H1 (cell line): ENCODE measurements at regions not wholly inside any gene's neighbourhood (a gene's known extent, or its start where the extent isn't known, plus 50 kb on each side); places are given as distances from the start of the nearest gene placed in this dataset.

Experiments
- CTCF ChIA-PET: fragments of 300-600 bp; sonication (Branson Sonifier 250); formaldehyde crosslinking; loops from one replicate; lab custom pipeline; 2021; ENCODE audit not compliant: partially characterized antibody; lab: Charles Lee
- POLR2A ChIA-PET: fragments of 300-600 bp; sonication (Branson Sonifier 250); formaldehyde crosslinking; loops from one replicate; lab custom pipeline; 2021; ENCODE audit warnings: inconsistent platforms; ENCODE audit not compliant: partially characterized antibody; lab: Charles Lee
- DNase-seq, 2 experiments: peaks; one replicate each; pipeline versions ENCODE4 v3.0.0 to v3.0.0-alpha.2; 2010 to 2022; ENCODE audit warnings: low spot score in 2 of 2, low read depth in 1 of 2, mixed read lengths in 1 of 2
- FAIRE-seq: peaks from 2 replicates; lab custom pipeline; 2011; peaks lifted over from hg19 to GRCh38; lab: Jason Lieb, UNC
- H2AFZ ChIP-seq: 2 replicates; pipeline ENCODE4 v1.8.1; 2012; ENCODE audit warnings: low read length, inconsistent platforms
- H2AK5ac ChIP-seq: 2 replicates; pipeline ENCODE4 v1.6.1; 2013; ENCODE audit warnings: low read depth, low read length
- H2BK120ac ChIP-seq: replicated peaks from 2 replicates; pipeline ENCODE3; 2013; ENCODE audit warnings: low read depth, low read length, inconsistent platforms
- H2BK12ac ChIP-seq: 2 replicates; pipeline ENCODE4 v1.6.1; 2013; ENCODE audit warnings: low read depth, low read length
- H2BK15ac ChIP-seq: 2 replicates; pipeline ENCODE4 v1.6.1; 2013; ENCODE audit warnings: low read length
- H2BK20ac ChIP-seq: 2 replicates; pipeline ENCODE4 v1.6.1; 2013; ENCODE audit warnings: low read length
- H2BK5ac ChIP-seq: 2 replicates; pipeline ENCODE4 v1.6.1; 2013; ENCODE audit warnings: low read depth, low read length
- H3K14ac ChIP-seq: 2 replicates; pipeline ENCODE4 v1.6.1; 2013; ENCODE audit warnings: inconsistent platforms; ENCODE audit not compliant: insufficient read length
- H3K18ac ChIP-seq: 2 replicates; pipeline ENCODE4 v1.6.1; 2013; ENCODE audit warnings: low read length; ENCODE audit errors: extremely low read depth
- H3K23ac ChIP-seq: 2 replicates; pipeline ENCODE4 v1.6.1; 2013; ENCODE audit warnings: inconsistent platforms; ENCODE audit not compliant: insufficient read length
- H3K23me2 ChIP-seq: 2 replicates; pipeline ENCODE4 v1.6.1; 2013; ENCODE audit warnings: low read depth, low read length
- H3K27ac ChIP-seq: 2 replicates; pipeline ENCODE4 v1.6.1; 2011; ENCODE audit warnings: low read depth, low read length, inconsistent platforms
- H3K27me3 ChIP-seq, 4 experiments: replicated peaks in 1 of 4; 1 replicate in 1 of 4; 2 replicates in 3 of 4; pipeline versions ENCODE4 v1.6.1 to v1.8.1; 2011 to 2013; ENCODE audit warnings: low read length in 3 of 4, mild to moderate bottlenecking in 3 of 4, inconsistent platforms in 2 of 4, mixed read lengths in 2 of 4, moderate library complexity in 1 of 4; ENCODE audit not compliant: control insufficient read depth in 3 of 4, insufficient read depth in 3 of 4; ENCODE audit errors: extremely low read depth in 1 of 4
- H3K36me3 ChIP-seq, 4 experiments: 2 replicates each; pipeline versions ENCODE4 v1.6.1 to v1.8.1; 2011 to 2013; ENCODE audit warnings: mild to moderate bottlenecking in 4 of 4, low read length in 3 of 4, moderate library complexity in 2 of 4, control low read depth in 1 of 4, inconsistent platforms in 1 of 4; ENCODE audit not compliant: insufficient read depth in 4 of 4, control insufficient read depth in 2 of 4
- H3K4ac ChIP-seq: replicated peaks from 2 replicates; pipeline ENCODE3; 2013; ENCODE audit warnings: low read length, low read depth, mixed read lengths, inconsistent platforms; ENCODE audit not compliant: insufficient read length
- H3K4me1 ChIP-seq, 4 experiments: replicated peaks in 1 of 4; 1 replicate in 1 of 4; 2 replicates in 3 of 4; pipeline versions ENCODE4 v1.6.1 to v1.8.1; 2011 to 2013; ENCODE audit warnings: low read length in 3 of 4, inconsistent platforms in 2 of 4, mixed read lengths in 1 of 4; ENCODE audit not compliant: insufficient read depth in 4 of 4, control insufficient read depth in 3 of 4
- H3K4me2 ChIP-seq, 2 experiments: 2 replicates each; pipeline versions ENCODE4 v1.6.1 to v1.8.1; 2011 to 2013; ENCODE audit warnings: low read depth in 2 of 2, low read length in 2 of 2, control low read depth in 1 of 2, inconsistent platforms in 1 of 2, mild to moderate bottlenecking in 1 of 2; ENCODE audit not compliant: insufficient read depth in 1 of 2
- H3K4me3 ChIP-seq, 4 experiments: fragments of 200-600, 300-600 bp in 1 of 4; sonication (generic), shearing (Covaris generic), sonication (Bioruptor Twin) in 1 of 4; 2 replicates each; pipeline versions ENCODE4 v1.5.1 to v1.8.1; 2011 to 2016; ENCODE audit warnings: low read length in 4 of 4, low read depth in 3 of 4, control low read depth in 2 of 4, inconsistent platforms in 2 of 4, mild to moderate bottlenecking in 2 of 4, mixed read lengths in 1 of 4, moderate library complexity in 1 of 4; ENCODE audit not compliant: insufficient read depth in 2 of 4; ENCODE audit errors: extremely low read depth in 1 of 4
- H3K56ac ChIP-seq: replicated peaks from 2 replicates; pipeline ENCODE3; 2013; ENCODE audit warnings: low read depth, mild to moderate bottlenecking, mixed read lengths, low read length, inconsistent platforms; ENCODE audit not compliant: insufficient read length
- H3K79me1 ChIP-seq: 2 replicates; pipeline ENCODE4 v1.6.1; 2013; ENCODE audit warnings: low read depth, low read length, control low read depth
- H3K79me2 ChIP-seq, 2 experiments: 2 replicates each; pipeline versions ENCODE4 v1.6.1 to v1.8.1; 2012 to 2013; ENCODE audit warnings: low read length in 2 of 2, mild to moderate bottlenecking in 2 of 2, inconsistent platforms in 1 of 2; ENCODE audit not compliant: insufficient read depth in 2 of 2, control insufficient read depth in 1 of 2
- H3K9ac ChIP-seq, 4 experiments: replicated peaks in 1 of 4; 1 replicate in 1 of 4; 2 replicates in 3 of 4; pipeline versions ENCODE4 v1.6.1 to v1.8.1; 2011 to 2013; ENCODE audit warnings: low read depth in 3 of 4, low read length in 3 of 4, control low read depth in 2 of 4, mild to moderate bottlenecking in 2 of 4, moderate library complexity in 2 of 4, inconsistent platforms in 1 of 4; ENCODE audit errors: extremely low read depth in 1 of 4
- H3K9me3 ChIP-seq, 2 experiments: 2 replicates each; pipeline versions ENCODE4 v1.6.1 to v1.8.1; 2012 to 2013; ENCODE audit warnings: mild to moderate bottlenecking in 2 of 2, moderate library complexity in 2 of 2, control low read depth in 1 of 2, inconsistent platforms in 1 of 2, low read depth in 1 of 2, low read length in 1 of 2, mixed read lengths in 1 of 2; ENCODE audit not compliant: insufficient read depth in 2 of 2
- H4K20me1 ChIP-seq, 2 experiments: replicated peaks in 1 of 2; 2 replicates each; pipeline versions ENCODE3 to v1.8.1; 2011 to 2013; ENCODE audit warnings: inconsistent platforms in 2 of 2, low read length in 2 of 2, mild to moderate bottlenecking in 1 of 2; ENCODE audit not compliant: insufficient read depth in 2 of 2, control insufficient read depth in 1 of 2
- H4K5ac ChIP-seq: 2 replicates; pipeline ENCODE4 v1.6.1; 2013; ENCODE audit warnings: low read length, low read depth, mixed read lengths, inconsistent platforms; ENCODE audit not compliant: insufficient read length
- H4K8ac ChIP-seq: 2 replicates; pipeline ENCODE4 v1.8.0; 2013; ENCODE audit warnings: mild to moderate bottlenecking, moderate library complexity, low read length, inconsistent platforms; ENCODE audit not compliant: insufficient read depth; ENCODE audit errors: extremely low read depth
- H4K91ac ChIP-seq: replicated peaks from 2 replicates; pipeline ENCODE3; 2013; ENCODE audit warnings: low read length, mixed read lengths, inconsistent platforms; ENCODE audit not compliant: insufficient read length
- BACH1 ChIP-seq: IDR thresholded peaks from 2 replicates; pipeline ENCODE4 v1.6.1; 2012; ENCODE audit warnings: low read length, improper control_type of control experiment
- BCL11A ChIP-seq, 2 experiments: IDR thresholded peaks; one replicate each; pipeline ENCODE4 v1.6.1; 2011; ENCODE audit warnings: low read depth in 2 of 2, low read length in 2 of 2, mild to moderate bottlenecking in 2 of 2
- CEBPB ChIP-seq: IDR thresholded peaks from 2 replicates; pipeline ENCODE4 v1.6.1; 2012; ENCODE audit warnings: low read depth, low read length
- CTBP2 ChIP-seq: IDR thresholded peaks from 2 replicates; pipeline ENCODE4 v1.7.0; 2011; ENCODE audit warnings: borderline replicate concordance, mild to moderate bottlenecking, moderate library complexity, mixed read lengths, low read length; ENCODE audit not compliant: insufficient read depth, insufficient read length
- GABPA ChIP-seq: IDR thresholded peaks from 2 replicates; pipeline ENCODE4 v1.6.1; 2011; ENCODE audit warnings: mild to moderate bottlenecking, low read length, moderate library complexity, borderline replicate concordance; ENCODE audit not compliant: insufficient read depth
- GTF2F1 ChIP-seq: IDR thresholded peaks from 2 replicates; pipeline ENCODE4 v1.6.1; 2012; ENCODE audit warnings: low read depth, low read length, improper control_type of control experiment, borderline replicate concordance
- HDAC6 ChIP-seq: IDR thresholded peaks from one replicate; pipeline ENCODE4 v1.7.1; 2012; ENCODE audit warnings: low read depth, mild to moderate bottlenecking, inconsistent platforms, low read length, moderate library complexity
- SAP30 ChIP-seq: fragments of 300-600 bp; sonication (generic); IDR thresholded peaks from 2 replicates; pipeline ENCODE4 v1.7.1; 2012; ENCODE audit warnings: low read length, moderate library complexity, mild to moderate bottlenecking, inconsistent platforms; ENCODE audit not compliant: insufficient read depth, insufficient replicate concordance
- SP1 ChIP-seq: IDR thresholded peaks from 2 replicates; pipeline ENCODE4 v1.6.1; 2011; ENCODE audit warnings: low read depth, low read length
- TBP ChIP-seq: IDR thresholded peaks from 2 replicates; pipeline ENCODE4 v1.6.1; 2011; ENCODE audit warnings: low read depth, low read length, improper control_type of control experiment
- YY1 ChIP-seq: IDR thresholded peaks from 2 replicates; pipeline ENCODE4 v1.6.1; 2011; ENCODE audit warnings: low read depth, mild to moderate bottlenecking, low read length
- WGBS, 2 experiments: shearing (Covaris generic) in 1 of 2; methylation state at CpG; one replicate each; pipeline versions ENCODE4 v1.1.6 to v1.1.7; 2013 to 2015; ENCODE audit warnings: low lambda C conversion rate in 2 of 2, mixed read lengths in 2 of 2, inconsistent platforms in 1 of 2, low coverage in 1 of 2, missing lambda C conversion rate in 1 of 2; ENCODE audit not compliant: insufficient replicate concordance in 2 of 2, insufficient coverage in 1 of 2, insufficient read length in 1 of 2; ENCODE audit errors: extremely low coverage in 1 of 2, missing lambda C conversion rate in 1 of 2; 5-methylcytosine and 5-hydroxymethylcytosine counted together
- TF ChIP-seq, protein P1 (sequence below): IDR thresholded peaks from 2 replicates; pipeline ENCODE4 v1.6.1; 2011; ENCODE audit warnings: low read length, improper control_type of control experiment

DNA sequence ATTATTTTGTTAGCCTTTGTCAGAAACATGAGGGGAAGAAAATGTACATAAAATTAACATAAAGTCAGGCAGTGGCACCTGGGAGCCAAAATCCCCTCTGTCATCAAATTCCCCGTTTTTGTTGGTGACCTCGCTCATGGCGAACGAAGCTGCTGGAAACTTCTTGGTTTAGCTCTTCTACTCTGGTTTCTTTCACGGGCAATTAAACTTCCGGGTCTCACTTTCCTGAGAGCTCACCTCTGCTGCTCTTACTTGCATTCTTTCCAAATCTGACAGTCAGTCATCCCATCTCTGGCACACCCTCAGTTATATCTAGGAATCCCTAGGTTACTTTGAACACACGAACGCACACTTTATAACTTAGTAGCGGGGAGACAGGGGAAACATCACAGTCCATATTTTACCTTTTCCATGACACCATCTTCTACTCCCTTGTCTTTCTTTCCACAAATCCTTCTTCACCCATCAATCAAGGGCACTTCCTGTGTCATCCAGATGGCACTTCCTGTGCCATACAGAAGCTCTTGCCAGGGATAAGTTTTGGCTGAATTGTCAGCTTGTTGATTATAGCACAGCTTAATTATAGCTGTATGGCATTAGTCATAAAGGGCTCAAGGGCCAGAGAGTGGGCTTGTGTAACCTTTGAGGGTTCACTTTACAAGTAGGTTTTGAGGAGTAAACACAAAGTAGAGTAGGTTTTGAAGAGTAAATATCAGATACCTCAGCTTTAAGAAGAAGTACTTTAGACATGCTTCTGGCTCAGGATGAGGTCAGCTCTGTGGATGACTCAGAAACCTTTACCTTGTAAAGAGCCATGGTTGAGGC, 105.1 kb downstream of the GATA3 start:
- H3K14ac ChIP-seq: no peak overlapping the region
- no peaks in the 10 kb centered on the region for H3K36me3 ChIP-seq
- H4K8ac ChIP-seq: no peak overlapping the region
- no peak overlapping the region for H2BK12ac ChIP-seq
- 92% methylated on average over 9 of the region's 9 CpGs; no CpG with 5 or more reads in 1 of the 2 experiments for WGBS, 2 experiments
- no peak overlapping the region for H3K4me2 ChIP-seq
- FAIRE-seq: no peak
- H3K4me3 ChIP-seq: no peak overlapping the region
- no peak overlapping the region for H2AK5ac ChIP-seq
- peaks cover 0 to 1% (median 0%) of the 10 kb centered on the region in 4 experiments; a peak in 2 of 7 replicates for H3K27me3 ChIP-seq
- no peak overlapping the region for H2AFZ ChIP-seq
- H3K9me3 ChIP-seq: no peaks in the 10 kb centered on the region
- no peak overlapping the region for H2BK5ac ChIP-seq
- H3K23ac ChIP-seq: no peak overlapping the region
- H2BK15ac ChIP-seq: no peak overlapping the region
- CTCF ChIA-PET: no interaction called here
- H3K23me2 ChIP-seq: no peaks in the 10 kb centered on the region
- H4K20me1 ChIP-seq: no peaks in the 10 kb centered on the region
- no peak overlapping the region for H3K18ac ChIP-seq
- H4K5ac ChIP-seq: no peak overlapping the region
- H3K9ac ChIP-seq: no peak overlapping the region
- H3K27ac ChIP-seq: no peak overlapping the region
- H2BK20ac ChIP-seq: no peak overlapping the region
- POLR2A ChIA-PET: interaction anchor here (0.6 kb wide), 1 partner anchor 303 kb away, joined by 3 read pairs; no protein-coding TSS in a partner anchor
- H3K79me2 ChIP-seq: no peaks in the 10 kb centered on the region
- H2BK120ac ChIP-seq: no peak overlapping the region
- no peaks in the 10 kb centered on the region for H3K79me1 ChIP-seq
- H3K4ac ChIP-seq: no peak overlapping the region
- H3K56ac ChIP-seq: no peak overlapping the region
- no peak overlapping the region for H4K91ac ChIP-seq
- no peak for DNase-seq
- H3K4me1 ChIP-seq: no peaks in the 10 kb centered on the region
- TF ChIP-seq YY1 (no peak), HDAC6 (no peak), BACH1 (no peak), SAP30 (no peak), TBP (no peak), SP1 (no peak), BCL11A (IDR thresholded peaks at IDR 0.05; ENCODE audit: low read depth in 2 of 2, low read length in 2 of 2) (no peak), GTF2F1 (no peak), CEBPB (no peak), CTBP2 (no peak), GABPA (no peak)
- TF ChIP-seq, protein P1, sequence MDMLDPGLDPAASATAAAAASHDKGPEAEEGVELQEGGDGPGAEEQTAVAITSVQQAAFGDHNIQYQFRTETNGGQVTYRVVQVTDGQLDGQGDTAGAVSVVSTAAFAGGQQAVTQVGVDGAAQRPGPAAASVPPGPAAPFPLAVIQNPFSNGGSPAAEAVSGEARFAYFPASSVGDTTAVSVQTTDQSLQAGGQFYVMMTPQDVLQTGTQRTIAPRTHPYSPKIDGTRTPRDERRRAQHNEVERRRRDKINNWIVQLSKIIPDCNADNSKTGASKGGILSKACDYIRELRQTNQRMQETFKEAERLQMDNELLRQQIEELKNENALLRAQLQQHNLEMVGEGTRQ: no peak
